ENCODE measurements at regions not wholly inside any gene's neighbourhood (a gene's known extent, or its start where the extent isn't known, plus 50 kb on each side); places are given as distances from the start of the nearest gene placed in this dataset.
A peak's percentile ranks its signal among the peaks of the same experiment; 100 is the strongest.

- ChIA-PET POLR2A (no interaction called here), CTCF (no interaction called here)
- BruUV-seq (replicated peaks), result no TSS peak
- DNase-seq (ENCODE audit: low read depth, low spot score) (no peak), ATAC-seq (peak; percentile 49; the same call in 1 of the 2 replicates)
- intact Hi-C loops (cut with micrococcal nuclease; ENCODE audit: unreplicated experiment) (no loop called here), in situ Hi-C loops (cut with HindIII; ENCODE audit: low pct_unique_long_range_greater_than_20kb, low sequenced_read_pairs) (no loop called here)
- Histone ChIP-seq H3K9me3 (ENCODE audit: control insufficient read depth, insufficient read depth, low read depth, low read length) (no peaks in the 10 kb centered on the region), H3K27ac (ENCODE audit: low read length) (no peak overlapping the region), H3K36me3 (ENCODE audit: control insufficient read depth, insufficient read depth, low read length) (no peaks in the 10 kb centered on the region), H3K4me1 (ENCODE audit: control insufficient read depth, insufficient read depth, low read length) (no peaks in the 10 kb centered on the region), H3K4me3 (ENCODE audit: low read depth in 2 of 2, low read length in 2 of 2) (no peak overlapping the region), H3K27me3 (ENCODE audit: control insufficient read depth, insufficient read depth, low read length) (peaks cover 11% of the 10 kb centered on the region; the same call in 1 of the 2 replicates)
- TF ChIP-seq CTCF (IDR thresholded peaks at IDR 0.05) (no peak), SIN3A (IDR thresholded peaks at IDR 0.05; ENCODE audit: borderline replicate concordance, insufficient read depth, low read depth, low read length) (no peak), REST (IDR thresholded peaks at IDR 0.05; ENCODE audit: insufficient read depth in 1 of 2, low read depth in 2 of 2, low read length in 1 of 2) (no peak)
Observed at GRCh38 chr2:236317938-236318396, 53.8 kb upstream of the ASB18 start.

GRCh38 chr2:236318401-236318800 lies 54.2 kb upstream of the ASB18 start:
- BruUV-seq (replicated peaks), result no TSS peak
- ChIA-PET CTCF (no interaction called here), POLR2A (no interaction called here)
- Histone ChIP-seq H3K4me3 (ENCODE audit: low read depth in 2 of 2, low read length in 2 of 2) (no peak overlapping the region), H3K4me1 (ENCODE audit: control insufficient read depth, insufficient read depth, low read length) (no peaks in the 10 kb centered on the region), H3K27ac (ENCODE audit: low read length) (no peak overlapping the region), H3K9me3 (ENCODE audit: control insufficient read depth, insufficient read depth, low read depth, low read length) (no peaks in the 10 kb centered on the region), H3K36me3 (ENCODE audit: control insufficient read depth, insufficient read depth, low read length) (no peaks in the 10 kb centered on the region), H3K27me3 (ENCODE audit: control insufficient read depth, insufficient read depth, low read length) (peaks cover 7% of the 10 kb centered on the region; the same call in 1 of the 2 replicates)
- intact Hi-C loops (cut with micrococcal nuclease; ENCODE audit: unreplicated experiment), result no loop called here
- in situ Hi-C loops (cut with HindIII; ENCODE audit: low pct_unique_long_range_greater_than_20kb, low sequenced_read_pairs), result no loop called here
- no peak for ATAC-seq
- TF ChIP-seq CTCF (IDR thresholded peaks at IDR 0.05) (no peak), TCF7L2 (IDR thresholded peaks at IDR 0.05; ENCODE audit: low read depth, low read length) (no peak), SIN3A (IDR thresholded peaks at IDR 0.05; ENCODE audit: borderline replicate concordance, insufficient read depth, low read depth, low read length) (no peak), POLR2AphosphoS5 (IDR thresholded peaks at IDR 0.05; ENCODE audit: low read depth, low read length) (no peak), REST (IDR thresholded peaks at IDR 0.05; ENCODE audit: insufficient read depth in 1 of 2, low read depth in 2 of 2, low read length in 1 of 2) (no peak)
- no peak for DNase-seq (ENCODE audit: low read depth, low spot score)
